HEK293 (cell line): ENCODE measurements at regions not wholly inside any gene's neighbourhood (a gene's known extent, or its start where the extent isn't known, plus 50 kb on each side); places are given as distances from the start of the nearest gene placed in this dataset.

Experiments used
- CTCF ChIA-PET: fragments of 350-600 bp; formaldehyde crosslinking; extraction: SDS; loops from one replicate; lab custom pipeline; 2021; ENCODE audit warnings: antibody characterized with exemption; lab: Yijun Ruan, JAX
- POLR2A ChIA-PET: fragments of 300-600 bp; formaldehyde crosslinking; extraction: SDS; loops from one replicate; lab custom pipeline; 2020; ENCODE audit warnings: antibody characterized with exemption, inconsistent platforms; lab: Yijun Ruan, JAX
- H3K27ac ChIP-seq: fragments of 200-500 bp; sonication (Bioruptor generic); 2 replicates; pipeline ENCODE4 v1.5.1; 2014; ENCODE audit warnings: low read depth, low read length, control low read depth, inconsistent platforms; ENCODE audit errors: extremely low read depth
- H3K36me3 ChIP-seq, 2 experiments: fragments of 200-500 bp in 1 of 2; sonication (Bioruptor generic) in 1 of 2; 1 replicate in 1 of 2; 2 replicates in 1 of 2; pipeline ENCODE4 v1.5.1; 2014 to 2017; ENCODE audit warnings: inconsistent platforms in 2 of 2, low read length in 2 of 2; ENCODE audit not compliant: control insufficient read depth in 2 of 2, insufficient read depth in 1 of 2
- H3K4me1 ChIP-seq: fragments of 200-500 bp; sonication (Bioruptor generic); 2 replicates; pipeline ENCODE4 v1.5.1; 2014; ENCODE audit warnings: mild to moderate bottlenecking, low read length, inconsistent platforms; ENCODE audit not compliant: control insufficient read depth, insufficient read depth
- H3K4me3 ChIP-seq: 2 replicates; pipeline ENCODE4 v1.5.1; 2011; ENCODE audit warnings: low read depth, mild to moderate bottlenecking, control low read depth, low read length, moderate library complexity
- H3K9me3 ChIP-seq: fragments of 200-500 bp; sonication (Bioruptor generic); 2 replicates; pipeline ENCODE4 v1.5.1; 2014; ENCODE audit warnings: low read depth, low read length, inconsistent platforms; ENCODE audit not compliant: control insufficient read depth, insufficient read depth
- GLI2 ChIP-seq: fragments of 450-650 bp; formaldehyde crosslinking; IDR thresholded peaks from 2 replicates; pipeline ENCODE4; 2017; ENCODE audit warnings: missing biosample characterization, missing genetic modification characterization, low read depth, borderline replicate concordance
- SCRT1 ChIP-seq: fragments of 450-650 bp; formaldehyde crosslinking; IDR thresholded peaks from 2 replicates; pipeline ENCODE4 v1.5.1; 2016; ENCODE audit warnings: missing biosample characterization, missing genetic modification characterization, borderline replicate concordance
- YY2 ChIP-seq: fragments of 450-650 bp; formaldehyde crosslinking; IDR thresholded peaks from 2 replicates; pipeline ENCODE4 v1.5.1; 2016; ENCODE audit warnings: missing biosample characterization, missing genetic modification characterization
- ZNF10 ChIP-seq: fragments of 450-650 bp; formaldehyde crosslinking; IDR thresholded peaks from 2 replicates; pipeline ENCODE4 v1.5.1; 2017; ENCODE audit warnings: missing biosample characterization, missing genetic modification characterization
- ZNF121 ChIP-seq: fragments of 450-650 bp; formaldehyde crosslinking; IDR thresholded peaks from 2 replicates; pipeline ENCODE4 v1.5.1; 2016; ENCODE audit warnings: missing biosample characterization, missing genetic modification characterization
- ZNF148 ChIP-seq: fragments of 450-650 bp; formaldehyde crosslinking; IDR thresholded peaks from 2 replicates; pipeline ENCODE4 v1.5.0; 2017; ENCODE audit warnings: missing biosample characterization, missing genetic modification characterization, borderline replicate concordance
- ZNF174 ChIP-seq: fragments of 450-650 bp; formaldehyde crosslinking; IDR thresholded peaks from 2 replicates; pipeline ENCODE4 v1.5.0; 2017; ENCODE audit warnings: missing biosample characterization, mild to moderate bottlenecking, missing genetic modification characterization
- ZNF2 ChIP-seq: fragments of 450-650 bp; formaldehyde crosslinking; IDR thresholded peaks from 2 replicates; pipeline ENCODE4 v1.5.1; 2016; ENCODE audit warnings: missing biosample characterization, missing genetic modification characterization
- ZNF23 ChIP-seq: fragments of 450-650 bp; formaldehyde crosslinking; IDR thresholded peaks from 2 replicates; pipeline ENCODE4 v1.5.1; 2016; ENCODE audit warnings: missing biosample characterization, missing genetic modification characterization, borderline replicate concordance
- ZNF248 ChIP-seq: fragments of 450-650 bp; formaldehyde crosslinking; IDR thresholded peaks from 2 replicates; pipeline ENCODE4 v1.5.1; 2017; ENCODE audit warnings: missing biosample characterization, missing genetic modification characterization
- ZNF311 ChIP-seq: fragments of 450-650 bp; formaldehyde crosslinking; IDR thresholded peaks from 2 replicates; pipeline ENCODE4 v1.5.1; 2017; ENCODE audit warnings: missing biosample characterization, missing genetic modification characterization, borderline replicate concordance
- ZNF48 ChIP-seq: fragments of 450-650 bp; formaldehyde crosslinking; IDR thresholded peaks from 2 replicates; pipeline ENCODE4 v1.5.1; 2016; ENCODE audit warnings: missing biosample characterization, missing genetic modification characterization
- ZNF510 ChIP-seq: fragments of 450-650 bp; formaldehyde crosslinking; IDR thresholded peaks from 2 replicates; pipeline ENCODE4 v1.5.1; 2018; ENCODE audit warnings: mild to moderate bottlenecking, missing genetic modification characterization, missing biosample characterization; ENCODE audit not compliant: insufficient replicate concordance
- ZNF624 ChIP-seq: fragments of 450-650 bp; formaldehyde crosslinking; IDR thresholded peaks from 2 replicates; pipeline ENCODE4 v1.5.1; 2017; ENCODE audit warnings: missing biosample characterization, missing genetic modification characterization
- ZNF677 ChIP-seq: fragments of 450-650 bp; IDR thresholded peaks from 2 replicates; pipeline ENCODE4 v1.5.0; 2018; ENCODE audit warnings: missing biosample characterization, mild to moderate bottlenecking, missing genetic modification characterization, moderate library complexity
- ZSCAN30 ChIP-seq: fragments of 450-650 bp; IDR thresholded peaks from 2 replicates; pipeline ENCODE4 v1.5.1; 2018; ENCODE audit warnings: missing biosample characterization, mild to moderate bottlenecking, missing genetic modification characterization, moderate library complexity
- TF ChIP-seq, protein P1 (sequence below): fragments of 450-650 bp; formaldehyde crosslinking; IDR thresholded peaks from 2 replicates; pipeline ENCODE4 v1.5.1; 2016; ENCODE audit warnings: missing biosample characterization, missing genetic modification characterization
- TF ChIP-seq, protein P2 (sequence below): fragments of 450-650 bp; formaldehyde crosslinking; IDR thresholded peaks from 2 replicates; pipeline ENCODE4 v1.5.1; 2016; ENCODE audit warnings: missing biosample characterization, missing genetic modification characterization
- TF ChIP-seq, protein P3 (sequence below): fragments of 450-650 bp; formaldehyde crosslinking; IDR thresholded peaks from 2 replicates; pipeline ENCODE4 v1.5.1; 2016; ENCODE audit warnings: missing biosample characterization, missing genetic modification characterization

DNA sequence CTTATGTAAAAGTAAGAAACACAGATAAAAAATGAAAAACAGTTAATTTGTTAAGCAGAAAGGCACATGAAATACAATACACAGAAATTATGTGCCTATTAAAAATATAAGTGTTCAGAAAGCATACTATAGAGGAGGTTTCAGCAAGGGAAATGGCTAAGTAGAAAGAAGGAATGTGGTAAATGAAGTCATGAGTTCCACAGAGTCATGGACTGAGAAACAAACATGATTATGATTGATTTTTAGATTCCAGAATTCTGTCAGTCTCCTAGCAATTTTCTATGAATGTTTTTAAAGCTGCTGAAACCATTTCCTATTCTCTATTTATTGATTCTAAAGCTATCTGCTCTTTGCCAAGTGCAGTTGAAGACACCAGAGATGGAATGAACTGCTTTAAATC lies 1398.4 kb downstream of the ARAP2 start:
- POLR2A ChIA-PET, result no interaction called here
- CTCF ChIA-PET, result no interaction called here
- no peaks in the 10 kb centered on the region for H3K9me3 ChIP-seq
- no peaks in the 10 kb centered on the region for H3K4me1 ChIP-seq
- TF ChIP-seq, protein P1, sequence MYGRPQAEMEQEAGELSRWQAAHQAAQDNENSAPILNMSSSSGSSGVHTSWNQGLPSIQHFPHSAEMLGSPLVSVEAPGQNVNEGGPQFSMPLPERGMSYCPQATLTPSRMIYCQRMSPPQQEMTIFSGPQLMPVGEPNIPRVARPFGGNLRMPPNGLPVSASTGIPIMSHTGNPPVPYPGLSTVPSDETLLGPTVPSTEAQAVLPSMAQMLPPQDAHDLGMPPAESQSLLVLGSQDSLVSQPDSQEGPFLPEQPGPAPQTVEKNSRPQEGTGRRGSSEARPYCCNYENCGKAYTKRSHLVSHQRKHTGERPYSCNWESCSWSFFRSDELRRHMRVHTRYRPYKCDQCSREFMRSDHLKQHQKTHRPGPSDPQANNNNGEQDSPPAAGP (tag by site-specific recombination), result no peak
- no peak overlapping the region for H3K4me3 ChIP-seq
- H3K36me3 ChIP-seq, result no peaks in the 10 kb centered on the region
- no peak overlapping the region for H3K27ac ChIP-seq

DNA sequence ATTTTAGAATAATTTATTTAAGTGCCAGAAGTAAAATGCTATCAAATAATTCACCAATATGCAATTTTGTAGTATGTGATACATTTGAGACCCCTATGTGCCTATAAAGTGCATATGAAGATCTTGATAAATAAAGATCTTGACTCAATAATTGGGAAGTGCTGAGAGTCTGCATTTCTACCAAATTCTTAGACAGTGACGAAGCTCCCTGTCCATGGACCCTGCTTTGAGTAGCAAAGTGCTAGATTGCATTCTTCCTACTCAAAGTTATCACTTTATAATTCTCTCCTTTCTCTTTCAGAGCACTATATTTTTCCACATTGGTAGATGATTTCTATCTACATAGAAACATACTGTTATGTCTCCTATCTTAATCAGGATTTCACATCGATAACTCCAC lies 1393.9 kb downstream of the ARAP2 start:
- Histone ChIP-seq H3K4me3 (no peak overlapping the region), H3K4me1 (no peaks in the 10 kb centered on the region), H3K36me3 (no peaks in the 10 kb centered on the region), H3K9me3 (no peaks in the 10 kb centered on the region), H3K27ac (no peak overlapping the region)
- CTCF ChIA-PET, result no interaction called here
- TF ChIP-seq ZNF248 (tag by site-specific recombination) (no peak), SCRT1 (no peak), ZNF23 (tag by site-specific recombination) (no peak), ZNF2 (tag by site-specific recombination) (no peak), YY2 (no peak), ZNF121 (tag by site-specific recombination) (no peak), ZNF174 (tag by site-specific recombination) (no peak), ZNF510 (no peak), ZSCAN30 (tag by site-specific recombination) (no peak), GLI2 (no peak), ZNF677 (tag by site-specific recombination) (no peak)
- TF ChIP-seq, protein P2, sequence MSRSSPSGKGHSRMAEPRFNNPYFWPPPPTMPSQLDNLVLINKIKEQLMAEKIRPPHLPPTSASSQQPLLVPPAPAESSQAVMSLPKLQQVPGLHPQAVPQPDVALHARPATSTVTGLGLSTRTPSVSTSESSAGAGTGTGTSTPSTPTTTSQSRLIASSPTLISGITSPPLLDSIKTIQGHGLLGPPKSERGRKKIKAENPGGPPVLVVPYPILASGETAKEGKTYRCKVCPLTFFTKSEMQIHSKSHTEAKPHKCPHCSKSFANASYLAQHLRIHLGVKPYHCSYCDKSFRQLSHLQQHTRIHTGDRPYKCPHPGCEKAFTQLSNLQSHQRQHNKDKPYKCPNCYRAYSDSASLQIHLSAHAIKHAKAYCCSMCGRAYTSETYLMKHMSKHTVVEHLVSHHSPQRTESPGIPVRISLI (tag by site-specific recombination), result no peak
- POLR2A ChIA-PET, result no interaction called here

GRCh38 chr4:34850968-34851367 lies 1393.3 kb downstream of the ARAP2 start:
- H3K4me1 ChIP-seq, result no peaks in the 10 kb centered on the region
- POLR2A ChIA-PET, result interaction anchor here (1.1 kb wide), 1 partner anchor 19 kb away, joined by 3 read pairs; no protein-coding TSS in a partner anchor
- TF ChIP-seq ZNF148 (tag by site-specific recombination) (no peak), ZNF624 (no peak), ZNF48 (tag by site-specific recombination) (no peak), ZNF10 (tag by site-specific recombination) (no peak), ZNF311 (no peak)
- TF ChIP-seq, protein P3, sequence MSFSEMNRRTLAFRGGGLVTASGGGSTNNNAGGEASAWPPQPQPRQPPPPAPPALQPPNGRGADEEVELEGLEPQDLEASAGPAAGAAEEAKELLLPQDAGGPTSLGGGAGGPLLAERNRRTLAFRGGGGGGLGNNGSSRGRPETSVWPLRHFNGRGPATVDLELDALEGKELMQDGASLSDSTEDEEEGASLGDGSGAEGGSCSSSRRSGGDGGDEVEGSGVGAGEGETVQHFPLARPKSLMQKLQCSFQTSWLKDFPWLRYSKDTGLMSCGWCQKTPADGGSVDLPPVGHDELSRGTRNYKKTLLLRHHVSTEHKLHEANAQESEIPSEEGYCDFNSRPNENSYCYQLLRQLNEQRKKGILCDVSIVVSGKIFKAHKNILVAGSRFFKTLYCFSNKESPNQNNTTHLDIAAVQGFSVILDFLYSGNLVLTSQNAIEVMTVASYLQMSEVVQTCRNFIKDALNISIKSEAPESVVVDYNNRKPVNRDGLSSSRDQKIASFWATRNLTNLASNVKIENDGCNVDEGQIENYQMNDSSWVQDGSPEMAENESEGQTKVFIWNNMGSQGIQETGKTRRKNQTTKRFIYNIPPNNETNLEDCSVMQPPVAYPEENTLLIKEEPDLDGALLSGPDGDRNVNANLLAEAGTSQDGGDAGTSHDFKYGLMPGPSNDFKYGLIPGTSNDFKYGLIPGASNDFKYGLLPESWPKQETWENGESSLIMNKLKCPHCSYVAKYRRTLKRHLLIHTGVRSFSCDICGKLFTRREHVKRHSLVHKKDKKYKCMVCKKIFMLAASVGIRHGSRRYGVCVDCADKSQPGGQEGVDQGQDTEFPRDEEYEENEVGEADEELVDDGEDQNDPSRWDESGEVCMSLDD (tag by site-specific recombination), result no peak
- TF ChIP-seq, all 188 proteins: peak for 0
- H3K36me3 ChIP-seq, result no peaks in the 10 kb centered on the region
- H3K9me3 ChIP-seq, result no peaks in the 10 kb centered on the region
- no peak overlapping the region for H3K27ac ChIP-seq
- no peak overlapping the region for H3K4me3 ChIP-seq
- CTCF ChIA-PET, result no interaction called here
